ENCODE measurements at regions not wholly inside any gene's neighbourhood (a gene's known extent, or its start where the extent isn't known, plus 50 kb on each side); places are given as distances from the start of the nearest gene placed in this dataset.
"Not testable (repeated sequence)": the region's sequence is repeated elsewhere in the genome, so short reads cannot be mapped to it uniquely, and the experiment has no call there.

DNA sequence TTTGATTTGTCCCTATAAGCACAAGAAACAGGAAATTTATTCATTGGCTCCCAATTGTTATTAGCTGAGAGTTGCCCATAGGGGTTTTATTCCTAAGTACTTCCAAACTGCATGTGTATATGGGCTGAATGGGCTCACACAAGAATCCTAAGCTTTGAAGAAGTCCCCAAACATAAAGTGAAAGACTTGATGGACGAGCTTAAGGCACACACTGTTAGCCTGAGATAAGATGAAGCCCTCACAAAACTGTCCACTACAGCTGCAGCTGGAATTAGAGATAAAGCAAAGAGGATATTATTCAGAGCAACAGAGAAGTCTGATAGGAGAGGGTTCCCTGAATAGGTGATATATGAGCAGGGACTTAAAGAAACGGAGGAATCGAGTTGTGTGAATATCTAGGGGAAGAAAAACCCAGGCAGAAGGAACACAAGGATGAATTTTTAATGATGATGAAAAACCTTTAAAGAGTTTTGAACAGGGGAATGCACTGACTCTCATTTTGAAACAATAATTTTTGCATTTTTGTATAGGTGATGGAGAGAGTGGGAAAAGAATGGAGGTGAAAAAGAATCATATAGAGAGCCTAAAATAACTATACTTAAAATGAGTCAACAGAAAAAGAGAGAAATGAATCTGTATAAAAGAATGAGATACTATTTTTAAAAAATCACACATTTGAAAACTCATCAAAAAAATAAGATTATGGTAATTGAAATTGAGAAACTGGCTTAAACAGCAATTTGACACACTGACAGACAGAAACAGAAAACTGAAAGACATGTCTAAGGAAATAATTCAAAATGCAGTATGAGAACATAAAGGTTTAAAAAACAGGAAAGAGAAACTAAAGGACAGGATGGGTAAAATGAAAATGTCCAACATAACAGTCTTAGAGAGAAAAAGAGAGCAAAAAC, 133.6 kb upstream of the POGK start:
- DNase-seq = no peak
- Histone ChIP-seq H3K36me3 (replicated peaks; ENCODE audit: control insufficient read depth, insufficient read depth, low read length) (no peaks in the 10 kb centered on the region), H3K4me3 (ENCODE audit: insufficient read depth, low read depth, low read length) (no peak overlapping the region)

DNA sequence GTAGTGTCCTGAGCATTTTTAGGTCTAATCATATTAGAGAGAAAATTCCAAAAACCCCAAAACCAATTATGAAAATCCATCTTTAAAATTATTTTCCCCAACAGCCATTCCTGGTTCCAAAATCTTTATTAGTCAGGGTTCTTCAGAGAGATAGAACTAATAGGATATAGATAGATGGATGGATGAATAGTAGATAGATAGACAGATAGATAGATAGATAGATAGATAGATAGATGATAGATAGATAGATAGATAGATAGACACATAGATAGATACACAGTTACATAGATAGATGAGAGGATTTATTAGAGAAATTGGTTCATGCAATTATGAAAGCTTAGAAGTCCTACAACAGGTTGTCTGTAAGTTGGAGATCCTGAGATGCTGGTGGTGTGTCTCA, 122.7 kb upstream of the POGK start:
- Histone ChIP-seq H3K27me3 (ENCODE audit: control insufficient read depth, insufficient read depth, low read length) (no peaks in the 10 kb centered on the region), H3K36me3 (replicated peaks; ENCODE audit: control insufficient read depth, insufficient read depth, low read length) (no peaks in the 10 kb centered on the region), H3K4me3 (ENCODE audit: insufficient read depth, low read depth, low read length) (no peak overlapping the region)
- DNase-seq = no peak

More for the DNA sequence above, 133.6 kb upstream of the POGK start:
- H3K27me3 ChIP-seq (ENCODE audit: control insufficient read depth, insufficient read depth, low read length) = no peaks in the 10 kb centered on the region

DNA sequence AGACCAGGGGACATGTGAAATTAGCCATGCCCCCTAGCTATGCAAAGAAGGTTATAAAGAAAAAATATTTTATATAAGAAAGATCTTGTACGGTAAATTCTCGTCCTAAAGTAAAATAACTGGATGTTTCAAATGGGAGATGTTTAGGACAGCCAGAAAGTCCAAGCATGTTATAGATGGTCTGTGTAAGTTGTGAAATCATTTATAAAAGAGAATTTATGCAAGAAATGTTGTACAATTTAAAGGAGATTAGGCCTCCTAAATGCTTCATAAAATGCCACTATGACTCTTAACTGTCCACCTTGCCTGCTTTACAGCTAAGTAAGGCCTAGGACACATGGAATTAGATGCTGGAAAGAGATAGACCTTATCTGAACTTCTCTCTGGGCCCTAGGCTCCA, 118.1 kb upstream of the POGK start:
- Histone ChIP-seq H3K27me3 (ENCODE audit: control insufficient read depth, insufficient read depth, low read length) (no peaks in the 10 kb centered on the region), H3K36me3 (replicated peaks; ENCODE audit: control insufficient read depth, insufficient read depth, low read length) (no peaks in the 10 kb centered on the region), H3K4me3 (ENCODE audit: insufficient read depth, low read depth, low read length) (no peak overlapping the region)
- no peak for DNase-seq

DNA sequence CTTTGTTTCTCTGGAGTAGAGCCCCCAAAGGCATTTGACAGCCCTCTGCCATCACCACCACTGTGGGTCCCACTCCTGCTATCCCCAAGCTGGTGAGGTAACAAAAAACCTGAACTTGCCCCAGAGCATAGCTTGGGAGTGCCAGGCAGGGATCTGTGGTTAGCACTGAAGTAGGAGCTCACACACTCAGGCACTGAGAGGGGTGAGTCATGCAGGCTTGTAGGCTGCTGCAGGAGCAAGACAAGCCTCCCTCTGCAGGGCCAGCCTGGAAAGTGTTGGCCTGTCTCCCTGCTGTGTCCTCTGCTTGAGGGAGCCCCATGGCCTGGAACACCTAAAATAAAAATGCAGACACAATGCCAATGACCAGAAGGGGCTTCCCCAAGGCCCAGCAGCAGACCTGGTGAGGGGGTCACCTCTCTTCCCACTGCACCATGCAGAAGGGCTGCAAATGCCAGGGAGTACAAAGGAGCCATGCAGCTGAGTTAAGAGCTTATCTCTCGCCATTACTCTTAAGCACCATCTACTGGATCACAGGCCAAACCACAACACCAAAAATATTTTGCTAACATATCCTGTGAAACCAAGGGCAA, 108.9 kb upstream of the POGK start:
- Histone ChIP-seq H3K4me3 (ENCODE audit: insufficient read depth, low read depth, low read length) (no peak overlapping the region), H3K27me3 (ENCODE audit: control insufficient read depth, insufficient read depth, low read length) (no peaks in the 10 kb centered on the region), H3K36me3 (replicated peaks; ENCODE audit: control insufficient read depth, insufficient read depth, low read length) (no peaks in the 10 kb centered on the region)
- peak; percentile 4 for DNase-seq

DNA sequence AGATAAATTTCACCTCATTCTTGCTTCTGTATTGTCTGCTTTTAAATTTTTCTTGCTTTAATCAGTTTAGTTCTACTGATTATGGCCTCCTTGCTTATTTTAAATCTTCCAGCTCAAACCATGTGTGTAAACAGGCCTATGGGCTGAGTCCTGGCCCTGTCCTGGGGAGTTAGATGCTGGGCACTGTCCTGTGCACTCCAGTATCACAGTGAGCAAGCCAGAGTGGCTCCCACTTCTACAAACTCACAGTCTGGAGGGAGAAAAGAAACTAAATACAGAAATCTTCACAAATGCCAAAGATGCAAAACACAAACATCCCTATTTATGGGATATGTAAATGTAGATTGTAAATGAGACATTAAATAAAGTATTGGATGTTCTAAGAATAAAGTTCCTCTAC, 101.1 kb upstream of the POGK start:
- DNase-seq = no peak
- Histone ChIP-seq H3K36me3 (replicated peaks; ENCODE audit: control insufficient read depth, insufficient read depth, low read length) (no peaks in the 10 kb centered on the region), H3K27me3 (ENCODE audit: control insufficient read depth, insufficient read depth, low read length) (no peaks in the 10 kb centered on the region), H3K4me3 (ENCODE audit: insufficient read depth, low read depth, low read length) (no peak overlapping the region)

DNA sequence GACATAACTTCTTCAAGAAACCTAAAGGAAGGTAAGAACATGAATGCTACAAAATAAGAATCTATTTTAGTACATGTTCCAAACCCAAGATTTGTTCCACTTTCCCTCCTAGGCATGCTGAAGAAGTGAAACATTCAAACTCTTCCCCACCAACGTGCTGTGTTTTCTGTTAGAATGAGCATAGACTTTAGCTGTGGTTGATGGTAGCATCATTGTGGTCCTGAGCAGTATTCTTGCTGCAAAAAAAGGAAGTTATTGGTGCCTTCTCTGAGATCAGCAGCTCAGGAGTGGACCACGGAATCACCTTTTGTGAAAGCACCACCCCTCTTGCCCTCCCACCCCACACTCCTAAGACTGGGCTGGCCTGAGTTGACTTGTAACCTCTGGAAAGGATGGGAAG, 100.4 kb upstream of the POGK start:
- DNase-seq = peak; percentile 1
- Histone ChIP-seq H3K27me3 (ENCODE audit: control insufficient read depth, insufficient read depth, low read length) (no peaks in the 10 kb centered on the region), H3K36me3 (replicated peaks; ENCODE audit: control insufficient read depth, insufficient read depth, low read length) (no peaks in the 10 kb centered on the region), H3K4me3 (ENCODE audit: insufficient read depth, low read depth, low read length) (no peak overlapping the region)

DNA sequence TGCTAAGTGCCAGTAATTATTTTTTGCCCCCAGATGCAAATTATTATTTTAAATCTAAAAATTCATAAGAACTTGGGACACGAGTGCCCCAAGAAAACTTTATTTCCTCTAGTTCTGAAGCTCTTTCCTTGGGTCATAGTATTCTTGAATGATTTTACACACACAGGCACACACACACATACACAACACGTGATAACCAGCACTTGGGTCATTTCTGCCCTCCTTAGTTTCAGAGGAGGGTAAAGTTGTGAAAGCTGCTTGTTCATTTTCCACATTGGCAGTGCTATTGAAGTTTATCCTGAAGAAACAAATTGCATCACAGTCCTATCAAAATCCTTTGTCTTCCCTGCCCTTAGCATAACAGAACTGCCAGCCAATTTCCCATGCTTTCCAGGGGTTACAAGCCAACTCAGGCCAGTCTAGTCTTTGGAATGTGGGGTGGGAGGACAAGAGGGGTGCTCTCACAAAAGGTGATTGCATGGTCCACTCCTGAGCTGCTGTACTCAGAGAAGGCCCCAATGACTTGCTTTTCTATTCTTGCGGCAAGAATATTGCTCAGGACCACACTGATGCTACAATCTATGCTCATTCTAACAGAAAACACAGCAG, 98.5 kb upstream of the POGK start:
- H3K27me3 ChIP-seq (ENCODE audit: control insufficient read depth, insufficient read depth, low read length) = no peaks in the 10 kb centered on the region
- H3K4me3 ChIP-seq (ENCODE audit: insufficient read depth, low read depth, low read length) = no peak overlapping the region
- no peak for DNase-seq
- no peaks in the 10 kb centered on the region for H3K36me3 ChIP-seq (replicated peaks; ENCODE audit: control insufficient read depth, insufficient read depth, low read length)

DNA sequence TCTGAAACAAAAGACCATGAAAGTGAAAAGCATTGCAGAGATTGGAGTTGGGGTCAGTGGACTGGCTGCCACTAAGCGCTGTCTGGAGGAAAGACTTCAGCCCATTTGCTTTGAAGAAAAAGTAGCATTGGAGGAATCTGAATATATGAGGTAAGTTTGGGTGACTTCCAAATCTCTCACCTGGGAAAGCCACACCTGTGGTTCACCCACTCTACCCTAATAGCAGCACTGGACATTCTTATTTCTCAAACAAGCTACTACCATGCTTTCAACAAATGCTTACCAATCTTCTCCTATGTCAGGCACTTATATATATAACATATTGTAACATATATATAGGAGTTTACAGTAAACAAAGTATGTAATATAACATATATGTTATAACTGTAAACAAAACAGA, 76.0 kb upstream of the POGK start:
- H3K27me3 ChIP-seq (ENCODE audit: control insufficient read depth, insufficient read depth, low read length) = no peaks in the 10 kb centered on the region
- DNase-seq = no peak
- H3K36me3 ChIP-seq (replicated peaks; ENCODE audit: control insufficient read depth, insufficient read depth, low read length) = no peaks in the 10 kb centered on the region
- H3K4me3 ChIP-seq (ENCODE audit: insufficient read depth, low read depth, low read length) = no peak overlapping the region

DNA sequence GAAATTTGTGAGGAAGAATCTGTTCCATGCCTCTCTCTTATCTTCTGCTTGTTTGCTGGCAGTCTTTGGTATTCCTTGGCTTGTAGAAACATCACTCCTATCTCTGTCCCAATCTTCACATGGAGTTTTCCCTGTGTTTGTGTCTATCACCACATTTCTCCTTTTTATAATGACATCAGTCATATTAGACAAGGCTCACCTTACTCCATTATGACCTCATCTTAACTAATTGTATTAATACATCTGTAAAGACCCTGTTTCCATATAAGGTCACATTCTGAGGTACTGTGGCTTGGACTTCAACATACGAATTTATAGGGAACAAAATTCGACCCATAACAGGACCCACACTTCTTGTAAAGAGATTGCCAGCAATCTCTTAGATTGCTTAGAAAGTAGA, 72.3 kb upstream of the POGK start:
- Histone ChIP-seq H3K4me3 (ENCODE audit: insufficient read depth, low read depth, low read length) (no peak overlapping the region), H3K36me3 (replicated peaks; ENCODE audit: control insufficient read depth, insufficient read depth, low read length) (no peaks in the 10 kb centered on the region), H3K27me3 (ENCODE audit: control insufficient read depth, insufficient read depth, low read length) (no peaks in the 10 kb centered on the region)
- DNase-seq = no peak

DNA sequence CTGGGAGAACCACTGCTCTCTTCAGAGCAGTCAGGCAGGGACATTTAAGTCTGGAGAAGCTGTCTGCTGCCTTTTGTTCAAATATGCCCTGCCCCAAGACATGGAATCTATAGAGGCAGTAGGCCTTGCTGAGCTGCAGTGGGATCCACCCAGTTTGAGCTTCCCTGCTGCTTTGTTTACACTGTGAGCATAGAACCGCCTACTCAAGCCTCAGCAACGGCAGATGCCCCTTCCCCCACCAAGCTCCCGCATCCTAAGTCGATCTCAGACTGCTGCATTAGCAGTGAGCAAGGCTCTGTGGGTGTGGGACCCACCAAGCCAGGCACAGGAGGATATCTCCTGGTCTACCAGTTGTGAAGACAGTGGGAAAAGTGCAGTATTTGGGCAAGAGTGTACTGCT, 54.6 kb upstream of the POGK start:
- DNase-seq; H3K36me3 ChIP-seq (replicated peaks; ENCODE audit: control insufficient read depth, insufficient read depth, low read length); H3K27me3 ChIP-seq (ENCODE audit: control insufficient read depth, insufficient read depth, low read length): not testable (repeated sequence)

DNA sequence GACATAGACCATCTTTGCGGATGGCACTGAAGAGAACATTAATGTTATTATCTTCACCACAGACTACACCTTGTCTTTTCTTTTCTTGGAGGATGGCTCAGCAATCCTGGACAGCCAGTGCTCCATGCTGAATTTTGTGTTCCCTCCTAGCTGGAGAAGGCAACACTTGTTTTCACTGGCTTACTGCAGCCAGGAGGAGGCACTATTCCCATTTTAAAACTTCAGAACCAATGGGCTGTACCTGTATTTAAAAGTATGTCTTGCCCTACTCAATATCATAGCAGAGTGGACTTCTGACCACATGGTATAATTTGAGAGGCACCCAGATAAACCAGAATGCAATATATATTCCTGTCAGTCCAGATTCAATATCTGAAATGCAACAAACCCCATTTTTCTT, 53.3 kb upstream of the POGK start:
- no peak for DNase-seq
- Histone ChIP-seq H3K36me3 (replicated peaks; ENCODE audit: control insufficient read depth, insufficient read depth, low read length) (no peaks in the 10 kb centered on the region), H3K27me3 (ENCODE audit: control insufficient read depth, insufficient read depth, low read length) (no peaks in the 10 kb centered on the region), H3K4me3 (ENCODE audit: insufficient read depth, low read depth, low read length) (no peak overlapping the region)

More for the DNA sequence above, 54.6 kb upstream of the POGK start:
- not testable (repeated sequence) for H3K4me3 ChIP-seq (ENCODE audit: insufficient read depth, low read depth, low read length)

DNA sequence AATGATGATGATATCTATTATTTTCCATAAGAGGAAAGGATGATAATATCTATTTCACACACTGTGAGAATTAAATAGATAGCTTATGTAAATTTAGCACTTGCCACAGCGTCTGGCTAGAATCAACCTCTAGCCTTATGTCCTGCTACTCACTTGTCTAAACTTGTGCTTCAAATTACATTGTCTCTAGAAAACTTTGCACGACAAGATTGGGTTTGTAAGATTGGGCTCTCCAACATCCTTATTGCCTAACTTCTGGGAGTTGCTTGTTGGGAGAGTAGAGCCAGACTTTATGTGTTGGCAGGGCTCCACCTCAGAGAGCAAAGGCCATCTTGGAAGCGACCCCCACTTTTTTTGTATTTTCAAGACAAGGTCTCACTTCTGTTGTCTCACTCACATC, 50.0 kb upstream of the POGK start:
- DNase-seq = no peak
- no peak overlapping the region for H3K4me3 ChIP-seq (ENCODE audit: insufficient read depth, low read depth, low read length)

More for the DNA sequence above, 50.0 kb upstream of the POGK start:
- H3K36me3 ChIP-seq (replicated peaks; ENCODE audit: control insufficient read depth, insufficient read depth, low read length) = no peaks in the 10 kb centered on the region
- no peaks in the 10 kb centered on the region for H3K27me3 ChIP-seq (ENCODE audit: control insufficient read depth, insufficient read depth, low read length)

Measured in H7 (cell line).